ENCODE measurements at regions not wholly inside any gene's neighbourhood (a gene's known extent, or its start where the extent isn't known, plus 50 kb on each side); places are given as distances from the start of the nearest gene placed in this dataset.

DNA sequence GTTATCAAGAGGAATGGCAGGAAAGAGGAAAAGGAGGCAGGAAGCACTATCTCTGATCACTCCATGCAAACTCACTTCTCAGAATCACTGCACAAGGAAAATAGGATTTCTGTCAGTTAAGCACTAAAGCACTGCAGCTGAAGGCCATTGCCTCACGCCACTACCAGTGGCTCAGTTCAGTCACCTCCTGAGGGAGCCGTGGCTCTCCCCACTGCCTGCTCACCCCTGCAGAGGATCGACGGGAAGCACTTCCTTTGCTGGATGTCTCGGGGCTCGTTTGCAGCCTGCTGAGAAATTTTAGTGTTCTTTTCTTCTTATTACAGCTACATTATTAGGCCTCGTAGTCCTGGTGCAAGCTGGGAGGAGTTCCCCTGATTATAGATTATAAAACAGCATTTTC lies 90.1 kb upstream of the ADCY1 start:
- no peak for TF ChIP-seq EP300 (IDR thresholded peaks at IDR 0.05)
- TF ChIP-seq, protein P1, sequence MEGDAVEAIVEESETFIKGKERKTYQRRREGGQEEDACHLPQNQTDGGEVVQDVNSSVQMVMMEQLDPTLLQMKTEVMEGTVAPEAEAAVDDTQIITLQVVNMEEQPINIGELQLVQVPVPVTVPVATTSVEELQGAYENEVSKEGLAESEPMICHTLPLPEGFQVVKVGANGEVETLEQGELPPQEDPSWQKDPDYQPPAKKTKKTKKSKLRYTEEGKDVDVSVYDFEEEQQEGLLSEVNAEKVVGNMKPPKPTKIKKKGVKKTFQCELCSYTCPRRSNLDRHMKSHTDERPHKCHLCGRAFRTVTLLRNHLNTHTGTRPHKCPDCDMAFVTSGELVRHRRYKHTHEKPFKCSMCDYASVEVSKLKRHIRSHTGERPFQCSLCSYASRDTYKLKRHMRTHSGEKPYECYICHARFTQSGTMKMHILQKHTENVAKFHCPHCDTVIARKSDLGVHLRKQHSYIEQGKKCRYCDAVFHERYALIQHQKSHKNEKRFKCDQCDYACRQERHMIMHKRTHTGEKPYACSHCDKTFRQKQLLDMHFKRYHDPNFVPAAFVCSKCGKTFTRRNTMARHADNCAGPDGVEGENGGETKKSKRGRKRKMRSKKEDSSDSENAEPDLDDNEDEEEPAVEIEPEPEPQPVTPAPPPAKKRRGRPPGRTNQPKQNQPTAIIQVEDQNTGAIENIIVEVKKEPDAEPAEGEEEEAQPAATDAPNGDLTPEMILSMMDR (IDR thresholded peaks at IDR 0.05) = no peak

Measured in ovary (tissue), 3 donors.